ENCODE measurements at regions not wholly inside any gene's neighbourhood (a gene's known extent, or its start where the extent isn't known, plus 50 kb on each side); places are given as distances from the start of the nearest gene placed in this dataset.

GRCh38 chr21:21968810-21969209, 970.6 kb downstream of the NCAM2 start:
- no peaks in the 10 kb centered on the region for H3K4me1 ChIP-seq
- DNase-seq: no peak
- no peaks in the 10 kb centered on the region for H3K36me3 ChIP-seq
- H3K9ac ChIP-seq (ENCODE audit: low read depth in 2 of 2, low read length in 2 of 2): no peak overlapping the region
- no peaks in the 10 kb centered on the region for H3K9me3 ChIP-seq
- intact Hi-C loops (cut with DNase I): no loop called here
- H3K27ac ChIP-seq: no peak overlapping the region
- no peaks in the 10 kb centered on the region for H3K27me3 ChIP-seq
- H3K4me3 ChIP-seq: no peak overlapping the region
- no peak for TF ChIP-seq CTCF (IDR thresholded peaks at IDR 0.05)

- TF ChIP-seq CTCF (IDR thresholded peaks at IDR 0.05): no peak
- intact Hi-C loops (cut with DNase I): no loop called here
- no peak for DNase-seq
- Histone ChIP-seq H3K27me3 (no peaks in the 10 kb centered on the region), H3K4me3 (no peak overlapping the region), H3K4me1 (no peaks in the 10 kb centered on the region), H3K27ac (no peak overlapping the region), H3K9ac (ENCODE audit: low read depth in 2 of 2, low read length in 2 of 2) (no peak overlapping the region), H3K36me3 (no peaks in the 10 kb centered on the region), H3K9me3 (no peaks in the 10 kb centered on the region)
Measured at GRCh38 chr21:21969211-21969610, 971.0 kb downstream of the NCAM2 start.

DNA sequence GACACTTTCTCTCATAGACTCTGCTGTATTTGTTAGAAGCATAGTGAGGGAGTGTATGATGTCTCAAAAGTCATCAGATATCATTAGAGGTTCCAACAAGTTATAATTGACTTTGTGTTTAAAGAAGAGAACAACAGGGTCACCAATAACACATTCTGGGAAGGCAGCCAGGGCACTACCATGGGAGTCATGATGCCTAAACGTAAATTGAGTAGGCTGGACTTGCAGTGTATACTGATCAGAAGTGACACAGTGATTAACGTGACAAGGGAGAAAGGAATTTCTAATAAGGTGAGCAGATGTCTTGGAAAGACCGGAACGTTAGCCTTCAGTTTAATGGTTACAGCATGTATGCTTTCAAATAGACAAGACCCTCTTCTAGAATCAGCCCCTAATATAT, 973.2 kb downstream of the NCAM2 start:
- H3K27me3 ChIP-seq: no peaks in the 10 kb centered on the region
- no peaks in the 10 kb centered on the region for H3K36me3 ChIP-seq
- intact Hi-C loops (cut with DNase I): no loop called here
- H3K4me1 ChIP-seq: no peaks in the 10 kb centered on the region
- H3K4me3 ChIP-seq: no peak overlapping the region
- H3K27ac ChIP-seq: no peak overlapping the region
- no peak overlapping the region for H3K9ac ChIP-seq (ENCODE audit: low read depth in 2 of 2, low read length in 2 of 2)
- DNase-seq: no peak
- H3K9me3 ChIP-seq: no peaks in the 10 kb centered on the region
- no peak for TF ChIP-seq CTCF (IDR thresholded peaks at IDR 0.05)

DNA sequence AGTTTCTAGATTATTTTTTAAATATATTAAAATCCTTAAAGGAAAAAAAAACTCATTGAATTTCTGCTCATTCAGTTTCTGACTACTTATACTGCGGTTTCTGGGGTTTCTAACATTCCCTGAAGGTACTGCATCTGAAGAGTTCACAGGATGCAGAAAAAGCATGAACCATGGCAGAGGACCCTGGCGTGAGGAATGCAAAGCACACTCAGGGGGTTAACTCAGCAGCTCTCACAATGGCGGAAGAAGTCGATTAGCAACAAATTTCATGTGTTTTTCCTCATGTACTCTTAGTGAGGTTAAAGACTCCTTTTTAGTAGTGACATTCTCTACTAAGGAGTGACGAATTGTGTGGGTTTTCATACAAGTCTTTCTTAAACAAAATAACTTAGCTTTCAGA, 975.6 kb downstream of the NCAM2 start:
- intact Hi-C loops (cut with DNase I): no loop called here
- H3K4me1 ChIP-seq: no peaks in the 10 kb centered on the region
- TF ChIP-seq CTCF (IDR thresholded peaks at IDR 0.05): no peak

DNA sequence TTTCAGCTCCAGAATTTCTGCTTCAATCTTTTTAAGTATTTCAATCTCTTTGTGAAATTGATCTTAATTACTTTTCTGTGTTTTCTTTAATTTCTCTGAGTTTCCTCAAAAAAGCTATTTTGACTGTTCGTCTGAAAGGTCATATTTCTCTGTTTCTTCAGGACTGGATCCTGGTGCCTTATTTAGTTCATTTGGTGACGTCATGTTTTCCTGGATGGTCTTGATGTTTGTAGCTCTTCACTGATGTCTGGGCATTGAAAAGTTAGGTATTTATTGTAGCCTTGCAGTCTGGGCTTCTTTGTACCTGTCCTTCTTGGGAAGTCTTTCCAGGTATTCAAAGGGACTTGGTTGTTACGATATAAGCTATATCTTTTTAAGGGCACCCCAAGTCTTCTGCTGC, 998.7 kb downstream of the NCAM2 start:
- Histone ChIP-seq H3K27ac (no peak overlapping the region), H3K36me3 (no peaks in the 10 kb centered on the region), H3K27me3 (no peaks in the 10 kb centered on the region), H3K9ac (ENCODE audit: low read depth in 2 of 2, low read length in 2 of 2) (no peak overlapping the region), H3K4me1 (no peaks in the 10 kb centered on the region), H3K9me3 (no peaks in the 10 kb centered on the region), H3K4me3 (no peak overlapping the region)
- no peak for DNase-seq
- intact Hi-C loops (cut with DNase I): no loop called here
- TF ChIP-seq CTCF (IDR thresholded peaks at IDR 0.05): no peak

More for the DNA sequence above, 975.6 kb downstream of the NCAM2 start:
- Histone ChIP-seq H3K9ac (ENCODE audit: low read depth in 2 of 2, low read length in 2 of 2) (no peak overlapping the region), H3K36me3 (no peaks in the 10 kb centered on the region), H3K27ac (no peak overlapping the region), H3K4me3 (no peak overlapping the region), H3K9me3 (no peaks in the 10 kb centered on the region), H3K27me3 (no peaks in the 10 kb centered on the region)
- DNase-seq: no peak
